GM10266 (cell line): ENCODE measurements at regions not wholly inside any gene's neighbourhood (a gene's known extent, or its start where the extent isn't known, plus 50 kb on each side); places are given as distances from the start of the nearest gene placed in this dataset.

Experiments used
- DNase-seq: peaks from one replicate; pipeline ENCODE4 v3.0.0; 2012; ENCODE audit errors: extremely low spot score
- TF ChIP-seq, protein P1 (sequence below): IDR thresholded peaks from 2 replicates; pipeline ENCODE4 v1.5.1; 2012; ENCODE audit warnings: mild to moderate bottlenecking, low read depth; ENCODE audit not compliant: control insufficient read depth, insufficient read depth; ENCODE audit errors: missing control alignments

GRCh38 chr4:165768281-165768680 is 104.8 kb upstream of the TLL1 start:
- no peak for DNase-seq
- TF ChIP-seq, protein P1, sequence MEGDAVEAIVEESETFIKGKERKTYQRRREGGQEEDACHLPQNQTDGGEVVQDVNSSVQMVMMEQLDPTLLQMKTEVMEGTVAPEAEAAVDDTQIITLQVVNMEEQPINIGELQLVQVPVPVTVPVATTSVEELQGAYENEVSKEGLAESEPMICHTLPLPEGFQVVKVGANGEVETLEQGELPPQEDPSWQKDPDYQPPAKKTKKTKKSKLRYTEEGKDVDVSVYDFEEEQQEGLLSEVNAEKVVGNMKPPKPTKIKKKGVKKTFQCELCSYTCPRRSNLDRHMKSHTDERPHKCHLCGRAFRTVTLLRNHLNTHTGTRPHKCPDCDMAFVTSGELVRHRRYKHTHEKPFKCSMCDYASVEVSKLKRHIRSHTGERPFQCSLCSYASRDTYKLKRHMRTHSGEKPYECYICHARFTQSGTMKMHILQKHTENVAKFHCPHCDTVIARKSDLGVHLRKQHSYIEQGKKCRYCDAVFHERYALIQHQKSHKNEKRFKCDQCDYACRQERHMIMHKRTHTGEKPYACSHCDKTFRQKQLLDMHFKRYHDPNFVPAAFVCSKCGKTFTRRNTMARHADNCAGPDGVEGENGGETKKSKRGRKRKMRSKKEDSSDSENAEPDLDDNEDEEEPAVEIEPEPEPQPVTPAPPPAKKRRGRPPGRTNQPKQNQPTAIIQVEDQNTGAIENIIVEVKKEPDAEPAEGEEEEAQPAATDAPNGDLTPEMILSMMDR, result no peak

DNA sequence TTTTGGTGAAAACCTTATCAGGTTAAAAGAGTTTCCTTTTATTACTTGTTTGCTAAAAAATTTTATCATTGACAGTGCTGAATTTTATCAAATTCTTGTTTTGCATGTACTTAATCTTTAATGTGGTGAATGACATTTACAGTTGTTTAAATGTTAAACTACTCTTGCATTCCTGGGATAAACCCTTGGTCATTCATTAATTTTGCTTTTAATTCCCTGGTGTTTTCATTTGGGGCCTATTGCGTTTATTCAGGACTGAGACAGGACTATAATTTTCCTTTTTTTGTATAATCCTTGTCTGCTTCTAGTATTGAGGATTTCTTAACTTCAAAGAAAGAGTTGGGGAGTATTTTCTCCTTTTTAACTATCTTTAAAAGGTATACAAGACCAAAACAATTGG is 98.7 kb upstream of the TLL1 start:
- TF ChIP-seq, protein P1, result no peak

DNA sequence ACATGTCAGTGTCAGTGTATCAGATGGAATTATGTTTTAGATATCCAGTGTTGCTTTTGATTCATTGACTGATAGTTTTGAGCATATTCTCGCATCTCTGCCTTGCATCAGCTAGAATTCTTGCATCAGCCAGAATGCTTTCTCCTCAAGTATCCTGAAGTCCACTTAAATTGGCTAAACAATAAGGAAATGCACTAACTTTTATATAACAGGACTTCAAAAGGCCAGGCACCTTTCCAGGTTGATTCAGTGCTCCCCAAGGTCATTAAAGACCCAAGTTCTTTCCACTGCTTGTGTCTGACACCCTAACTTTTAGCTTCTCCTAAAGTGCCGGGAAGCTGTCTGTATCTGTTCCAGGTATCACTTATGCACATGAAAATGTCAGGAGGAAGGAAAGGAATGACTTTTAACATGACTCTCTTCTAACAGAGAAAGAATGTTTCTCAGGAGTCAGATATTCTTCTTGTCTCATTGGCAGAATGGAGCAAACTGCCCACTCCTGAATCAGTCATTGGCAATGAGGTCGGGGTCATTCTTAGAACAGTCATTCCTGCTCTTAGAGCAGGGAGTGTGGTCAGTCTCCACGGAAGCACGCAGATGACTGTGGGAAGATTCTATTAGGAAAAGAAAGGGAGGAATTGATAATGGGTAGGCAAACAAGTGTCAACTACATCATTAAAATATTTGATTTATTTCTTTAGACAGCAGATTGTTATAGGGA is 92.9 kb upstream of the TLL1 start:
- TF ChIP-seq, protein P1, result no peak
- no peak for DNase-seq

More for the DNA sequence above, 98.7 kb upstream of the TLL1 start:
- DNase-seq, result no peak

DNA sequence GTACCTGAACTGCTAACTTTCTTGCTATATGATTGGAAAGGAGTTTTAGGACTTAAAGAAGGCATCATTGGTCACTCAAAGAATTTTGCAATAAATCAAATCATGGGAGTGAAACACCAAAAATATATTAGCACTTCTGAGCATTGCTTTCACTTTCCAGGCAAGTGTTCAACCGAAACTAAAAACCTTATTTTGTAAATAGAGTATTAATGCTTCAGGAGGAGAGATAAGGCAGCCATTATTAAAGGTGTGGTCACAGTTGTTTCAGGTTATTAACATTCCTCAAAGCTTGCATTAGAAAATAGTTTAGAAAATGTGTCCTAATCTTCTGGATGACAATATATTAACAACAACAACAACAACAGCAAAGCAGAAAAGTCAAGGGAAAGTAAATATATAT is 92.3 kb upstream of the TLL1 start:
- TF ChIP-seq, protein P1, result no peak
- DNase-seq, result no peak

DNA sequence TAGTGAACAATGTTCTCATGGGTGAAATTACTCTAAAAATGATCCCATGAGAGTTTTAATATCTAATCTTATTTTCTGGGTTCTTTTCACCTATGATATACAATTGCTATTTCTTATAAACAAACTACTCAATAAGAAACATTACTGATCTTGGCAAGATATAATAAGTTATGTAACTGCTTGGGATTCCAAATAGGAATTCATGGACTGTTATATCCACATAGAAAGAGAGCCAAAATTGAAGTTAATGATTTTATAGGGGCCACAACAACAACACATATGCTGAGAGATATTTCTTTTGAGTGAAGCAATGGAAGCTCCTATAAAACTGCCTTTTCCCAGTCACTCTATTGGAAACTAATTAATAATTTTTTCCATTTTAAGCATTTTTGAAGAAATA is 90.4 kb upstream of the TLL1 start:
- DNase-seq, result no peak
- TF ChIP-seq, protein P1, result no peak

GRCh38 chr4:165783626-165784025 is 89.4 kb upstream of the TLL1 start:
- DNase-seq, result no peak
- TF ChIP-seq, protein P1, result no peak

DNA sequence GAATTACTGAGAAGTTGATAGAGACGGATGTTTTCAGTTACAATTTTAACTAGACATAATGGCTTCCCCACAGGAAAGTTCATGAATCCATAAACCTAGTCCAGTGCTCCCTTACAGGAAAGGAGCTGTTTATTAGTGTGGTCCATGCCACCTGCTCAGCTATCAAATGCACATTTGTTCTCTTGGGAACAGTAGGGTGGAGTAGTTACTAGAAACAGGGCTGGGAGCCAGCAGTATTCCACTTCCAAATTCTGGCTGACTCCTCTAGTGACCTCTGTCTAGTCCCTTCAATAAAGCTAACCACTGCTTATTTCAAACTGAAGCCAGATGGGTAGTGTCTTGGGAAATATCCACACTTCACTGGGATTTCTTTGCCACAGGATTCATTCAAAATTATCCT is 88.4 kb upstream of the TLL1 start:
- no peak for DNase-seq
- TF ChIP-seq, protein P1, result no peak
